HG02870 (cell line): ENCODE measurements at regions not wholly inside any gene's neighbourhood (a gene's known extent, or its start where the extent isn't known, plus 50 kb on each side); places are given as distances from the start of the nearest gene placed in this dataset.

ENCODE experiments used
- ATAC-seq: cut with Tn5 transposase; IDR thresholded peaks from one replicate; pipeline ENCODE4 v1.9.1; 2021; ENCODE audit warnings: mild to moderate bottlenecking, moderate library complexity; ENCODE audit not compliant: unreplicated experiment

GRCh38 chr5:2505217-2505616, 246.3 kb downstream of the IRX2 start:
- ATAC-seq: no peak

- ATAC-seq: no peak
Measured at GRCh38 chr5:2502970-2503594, 248.4 kb downstream of the IRX2 start.

- ATAC-seq: no peak
Measured at GRCh38 chr5:2499917-2500316, 251.6 kb downstream of the IRX2 start.

GRCh38 chr5:2496891-2497290, 254.6 kb downstream of the IRX2 start:
- no peak for ATAC-seq

GRCh38 chr5:2496126-2496525, 255.4 kb downstream of the IRX2 start:
- ATAC-seq: no peak

GRCh38 chr5:2493356-2493755, 258.1 kb downstream of the IRX2 start:
- ATAC-seq: no peak

GRCh38 chr5:2492476-2492875, 259.0 kb downstream of the IRX2 start:
- ATAC-seq: no peak

GRCh38 chr5:2491846-2492245, 259.6 kb downstream of the IRX2 start:
- ATAC-seq: no peak

GRCh38 chr5:2489306-2489705, 262.2 kb downstream of the IRX2 start:
- no peak for ATAC-seq

- no peak for ATAC-seq
Measured at GRCh38 chr5:2488593-2488992, 262.9 kb downstream of the IRX2 start.

- ATAC-seq: no peak
Measured at GRCh38 chr5:2487152-2487763, 264.2 kb downstream of the IRX2 start.

GRCh38 chr5:2486373-2486772, 265.1 kb downstream of the IRX2 start:
- no peak for ATAC-seq

GRCh38 chr5:2482778-2483177, 268.7 kb downstream of the IRX2 start:
- no peak for ATAC-seq

- no peak for ATAC-seq
Measured at GRCh38 chr5:2480871-2481270, 270.6 kb downstream of the IRX2 start.

GRCh38 chr5:2475902-2476301, 275.6 kb downstream of the IRX2 start:
- no peak for ATAC-seq

GRCh38 chr5:2472670-2473069, 278.8 kb downstream of the IRX2 start:
- ATAC-seq: no peak

GRCh38 chr5:2471152-2471879, 280.2 kb downstream of the IRX2 start:
- ATAC-seq: no peak

- ATAC-seq: no peak
Measured at GRCh38 chr5:2466966-2467365, 284.5 kb downstream of the IRX2 start.

GRCh38 chr5:2465383-2465782, 286.1 kb downstream of the IRX2 start:
- ATAC-seq: no peak

- ATAC-seq: no peak
Measured at GRCh38 chr5:2464141-2464540, 287.3 kb downstream of the IRX2 start.

GRCh38 chr5:2461701-2462691, 289.5 kb downstream of the IRX2 start:
- no peak for ATAC-seq
